ENCODE measurements at regions not wholly inside any gene's neighbourhood (a gene's known extent, or its start where the extent isn't known, plus 50 kb on each side); places are given as distances from the start of the nearest gene placed in this dataset.

DNA sequence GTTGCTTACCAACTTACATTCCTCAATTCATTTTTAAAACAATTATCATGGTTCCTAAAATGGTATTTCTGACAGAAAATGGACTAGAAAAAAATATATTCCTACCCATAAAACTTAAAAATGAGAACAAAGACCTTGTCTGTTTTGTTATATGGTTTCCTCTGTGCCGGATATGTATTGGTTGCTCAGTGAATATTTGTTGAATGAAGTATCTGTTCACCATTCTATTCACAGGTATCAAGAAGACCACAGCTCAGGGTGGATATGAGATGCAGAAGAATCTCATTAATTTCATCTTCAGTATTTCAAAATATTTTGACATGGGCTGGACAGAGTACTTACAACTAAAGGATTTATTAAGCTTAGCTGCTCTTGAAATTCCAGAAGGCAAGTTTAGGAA lies 58.1 kb downstream of the TUSC7 start:
- TF ChIP-seq, protein P1, sequence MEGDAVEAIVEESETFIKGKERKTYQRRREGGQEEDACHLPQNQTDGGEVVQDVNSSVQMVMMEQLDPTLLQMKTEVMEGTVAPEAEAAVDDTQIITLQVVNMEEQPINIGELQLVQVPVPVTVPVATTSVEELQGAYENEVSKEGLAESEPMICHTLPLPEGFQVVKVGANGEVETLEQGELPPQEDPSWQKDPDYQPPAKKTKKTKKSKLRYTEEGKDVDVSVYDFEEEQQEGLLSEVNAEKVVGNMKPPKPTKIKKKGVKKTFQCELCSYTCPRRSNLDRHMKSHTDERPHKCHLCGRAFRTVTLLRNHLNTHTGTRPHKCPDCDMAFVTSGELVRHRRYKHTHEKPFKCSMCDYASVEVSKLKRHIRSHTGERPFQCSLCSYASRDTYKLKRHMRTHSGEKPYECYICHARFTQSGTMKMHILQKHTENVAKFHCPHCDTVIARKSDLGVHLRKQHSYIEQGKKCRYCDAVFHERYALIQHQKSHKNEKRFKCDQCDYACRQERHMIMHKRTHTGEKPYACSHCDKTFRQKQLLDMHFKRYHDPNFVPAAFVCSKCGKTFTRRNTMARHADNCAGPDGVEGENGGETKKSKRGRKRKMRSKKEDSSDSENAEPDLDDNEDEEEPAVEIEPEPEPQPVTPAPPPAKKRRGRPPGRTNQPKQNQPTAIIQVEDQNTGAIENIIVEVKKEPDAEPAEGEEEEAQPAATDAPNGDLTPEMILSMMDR (conservative IDR thresholded peaks at IDR 0.05; ENCODE audit: low read depth, low read length) = no peak
- TF ChIP-seq EZH2 (IDR thresholded peaks at IDR 0.05; ENCODE audit: low read length, unreplicated experiment) (no peak), EZH2phosphoT487 (IDR thresholded peaks at IDR 0.05; ENCODE audit: borderline replicate concordance, low read length) (no peak)

Measured in PC-3 (cell line).